Stimulated activated CD8-positive, alpha-beta memory T cell treated with anti-CD3 and anti-CD28 coated beads, Interleukin-15, amount 100 ng/mL, for 48 hours (primary cell): ENCODE measurements at regions not wholly inside any gene's neighbourhood (a gene's known extent, or its start where the extent isn't known, plus 50 kb on each side); places are given as distances from the start of the nearest gene placed in this dataset.

Source experiments
- DNase-seq, 2 donors: peaks; one replicate each; pipeline ENCODE4 v3.0.0-alpha.2; 2020; ENCODE audit warnings: low read depth in 2 of 2

GRCh38 chr14:86639666-86640065, 1109.7 kb downstream of the FLRT2 start:
- no peak for DNase-seq

- no peak for DNase-seq
Observed at GRCh38 chr14:86639146-86639545, 1109.2 kb downstream of the FLRT2 start.

GRCh38 chr14:86627080-86627479, 1097.1 kb downstream of the FLRT2 start:
- no peak for DNase-seq

- no peak for DNase-seq
Observed at GRCh38 chr14:86626530-86626929, 1096.6 kb downstream of the FLRT2 start.

- DNase-seq, result no peak
Observed at GRCh38 chr14:86625637-86626036, 1095.7 kb downstream of the FLRT2 start.

- DNase-seq, result no peak
Observed at GRCh38 chr14:86619726-86620125, 1089.8 kb downstream of the FLRT2 start.

- no peak for DNase-seq
Observed at GRCh38 chr14:86613786-86614185, 1083.8 kb downstream of the FLRT2 start.

GRCh38 chr14:86613126-86613525, 1083.2 kb downstream of the FLRT2 start:
- no peak for DNase-seq

- DNase-seq, result no peak
Observed at GRCh38 chr14:86604561-86604960, 1074.6 kb downstream of the FLRT2 start.

- no peak for DNase-seq
Observed at GRCh38 chr14:86602263-86602662, 1072.3 kb downstream of the FLRT2 start.

- no peak for DNase-seq
Observed at GRCh38 chr14:86601813-86602212, 1071.9 kb downstream of the FLRT2 start.

- no peak for DNase-seq
Observed at GRCh38 chr14:86597279-86597678, 1067.3 kb downstream of the FLRT2 start.

- DNase-seq, result no peak
Observed at GRCh38 chr14:86596024-86596423, 1066.1 kb downstream of the FLRT2 start.

GRCh38 chr14:86575141-86575540, 1045.2 kb downstream of the FLRT2 start:
- no peak for DNase-seq

- no peak for DNase-seq
Observed at GRCh38 chr14:86574778-86575129, 1044.8 kb downstream of the FLRT2 start.

GRCh38 chr14:86574051-86574777, 1044.3 kb downstream of the FLRT2 start:
- no peak for DNase-seq

GRCh38 chr14:86570371-86570770, 1040.4 kb downstream of the FLRT2 start:
- DNase-seq, result no peak

- DNase-seq, result no peak
Observed at GRCh38 chr14:86543521-86543920, 1013.6 kb downstream of the FLRT2 start.

GRCh38 chr14:86541972-86542371, 1012.0 kb downstream of the FLRT2 start:
- DNase-seq, result no peak

GRCh38 chr14:86540636-86541247, 1010.8 kb downstream of the FLRT2 start:
- no peak for DNase-seq

GRCh38 chr14:86539361-86540070, 1009.6 kb downstream of the FLRT2 start:
- no peak for DNase-seq

GRCh38 chr14:86533834-86534233, 1003.9 kb downstream of the FLRT2 start:
- DNase-seq, result no peak

GRCh38 chr14:86532219-86532618, 1002.3 kb downstream of the FLRT2 start:
- no peak for DNase-seq
